Spleen (tissue), 3 donors: ENCODE measurements at regions not wholly inside any gene's neighbourhood (a gene's known extent, or its start where the extent isn't known, plus 50 kb on each side); places are given as distances from the start of the nearest gene placed in this dataset.

Experiments
- POLR2A ChIP-seq, 3 donors: fragments of 450-650 bp; IDR thresholded peaks; one replicate each; pipeline ENCODE4 v1.5.1; 2017; ENCODE audit warnings: antibody characterized with exemption in 3 of 3, mild to moderate bottlenecking in 1 of 3
- POLR2AphosphoS5 ChIP-seq, 3 donors: sonication (generic); formaldehyde crosslinking; IDR thresholded peaks; one replicate each; pipeline ENCODE4 v1.5.1; 2017; ENCODE audit warnings: antibody characterized with exemption in 3 of 3

- TF ChIP-seq POLR2AphosphoS5 (IDR thresholded peaks at IDR 0.05) = no peak
- no peak for TF ChIP-seq POLR2A (IDR thresholded peaks at IDR 0.05)
Measured at GRCh38 chr17:70863436-70864248, 694.3 kb downstream of the KCNJ2 start.
